ENCODE measurements at regions not wholly inside any gene's neighbourhood (a gene's known extent, or its start where the extent isn't known, plus 50 kb on each side); places are given as distances from the start of the nearest gene placed in this dataset.

GRCh38 chr6:44670146-44670545 lies 282.6 kb downstream of the CDC5L start (continued):
- TF ChIP-seq STAT6 (CRISPR knock-in tag; conservative IDR thresholded peaks at IDR 0.05; ENCODE audit: low read depth): no peak
- TF ChIP-seq PRDM15 (CRISPR knock-in tag; IDR thresholded peaks at IDR 0.05): no peak
- TF ChIP-seq ZNF512 (CRISPR knock-in tag; IDR thresholded peaks at IDR 0.05; ENCODE audit: borderline replicate concordance): no peak
- TF ChIP-seq E2F4 (CRISPR knock-in tag; IDR thresholded peaks at IDR 0.05; ENCODE audit: borderline replicate concordance, low read depth): no peak
- no peak for TF ChIP-seq ZNF121 (CRISPR knock-in tag; IDR thresholded peaks at IDR 0.05)
- TF ChIP-seq TEAD4 (CRISPR knock-in tag; IDR thresholded peaks at IDR 0.05): no peak
- no peak for TF ChIP-seq JAZF1 (CRISPR knock-in tag; IDR thresholded peaks at IDR 0.05)

- ChIA-PET CTCF (interaction anchor here (0.7 to 1.3 kb wide), 2 partner anchors 13 to 155 kb away, joined by 3 read pairs; no protein-coding TSS in a partner anchor), POLR2A (no interaction called here)
- Mint-ChIP-seq H3K27me3 (ENCODE audit: low read depth) (no peaks in the 10 kb centered on the region), H3K9me3 (no peaks in the 10 kb centered on the region), H3K4me3 (no peak overlapping the region), H3K36me3 (no peaks in the 10 kb centered on the region), H3K27ac (no peak overlapping the region), H3K4me1 (peaks cover 71% of the 10 kb centered on the region)
- no peak for ATAC-seq
- DNase-seq (ENCODE audit: low spot score): no peak
- no peak for TF ChIP-seq IRF2 (CRISPR knock-in tag; IDR thresholded peaks at IDR 0.05; ENCODE audit: borderline replicate concordance, low read depth)
- TF ChIP-seq E2F1 (CRISPR knock-in tag; IDR thresholded peaks at IDR 0.05): no peak
- TF ChIP-seq USF1 (CRISPR knock-in tag; IDR thresholded peaks at IDR 0.05): no peak
- TF ChIP-seq CBFB (CRISPR knock-in tag; IDR thresholded peaks at IDR 0.05; ENCODE audit: low read depth): no peak
- TF ChIP-seq ZNF138 (CRISPR knock-in tag; conservative IDR thresholded peaks at IDR 0.05): no peak
- TF ChIP-seq NFE2L1 (CRISPR knock-in tag; IDR thresholded peaks at IDR 0.05): no peak
- TF ChIP-seq AFF4 (CRISPR knock-in tag; IDR thresholded peaks at IDR 0.05; ENCODE audit: borderline replicate concordance): no peak
- TF ChIP-seq ZNF121 (CRISPR knock-in tag; IDR thresholded peaks at IDR 0.05): no peak
- no peak for TF ChIP-seq CTCF (IDR thresholded peaks at IDR 0.05)
- no peak for TF ChIP-seq NFYB (CRISPR knock-in tag; conservative IDR thresholded peaks at IDR 0.05; ENCODE audit: low read depth)
Measured at GRCh38 chr6:44671333-44671732, 283.8 kb downstream of the CDC5L start.
